NCI-H1105 treated with DMSO at 0.1 percent for 48 hours (cell line): ENCODE measurements at regions not wholly inside any gene's neighbourhood (a gene's known extent, or its start where the extent isn't known, plus 50 kb on each side); places are given as distances from the start of the nearest gene placed in this dataset.
"Not testable (repeated sequence)": the region's sequence is repeated elsewhere in the genome, so short reads cannot be mapped to it uniquely, and the experiment has no call there.

Experiments used
- DNase-seq: peaks from one replicate; lab custom pipeline; 2025; lab: John Stamatoyannopoulos, UW

DNA sequence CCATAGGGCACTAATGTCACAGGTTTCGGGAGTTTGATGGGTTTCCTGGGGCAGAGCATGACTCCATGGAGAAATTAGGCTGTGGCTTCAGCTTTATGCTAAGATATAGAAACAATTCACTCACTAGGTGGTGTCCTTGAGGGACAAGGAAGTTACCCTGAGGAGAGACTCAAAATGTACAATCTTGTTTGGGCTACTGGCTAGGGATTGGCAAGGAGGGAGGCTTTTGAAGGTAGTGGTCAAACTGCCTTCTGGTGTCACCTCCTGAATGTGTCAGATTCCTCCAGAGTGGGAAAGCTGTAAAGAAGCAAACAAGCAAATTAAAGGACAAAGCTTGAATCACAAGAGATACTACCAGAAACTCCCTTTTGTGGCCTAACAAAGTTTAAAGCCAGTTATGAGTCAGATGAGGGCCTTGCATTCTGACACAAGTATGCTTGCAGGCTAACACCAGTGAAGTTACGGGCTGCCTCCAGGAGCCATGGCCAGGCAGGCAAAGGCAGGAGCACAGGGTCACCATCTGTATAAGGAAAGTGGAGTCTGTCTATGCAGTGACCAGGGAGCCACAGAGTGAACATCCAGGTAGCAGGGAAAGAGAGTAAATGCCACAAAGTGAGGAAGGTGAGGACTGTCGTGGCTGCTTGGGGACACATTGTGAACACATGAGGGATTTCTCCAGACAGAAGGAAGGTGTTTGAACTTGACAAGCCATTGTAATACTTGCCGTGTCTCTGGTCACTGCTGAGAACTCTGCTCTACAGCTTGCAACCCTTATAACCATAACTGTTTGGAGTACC is 107.7 kb upstream of the DTNBP1 start:
- no peak for DNase-seq

DNA sequence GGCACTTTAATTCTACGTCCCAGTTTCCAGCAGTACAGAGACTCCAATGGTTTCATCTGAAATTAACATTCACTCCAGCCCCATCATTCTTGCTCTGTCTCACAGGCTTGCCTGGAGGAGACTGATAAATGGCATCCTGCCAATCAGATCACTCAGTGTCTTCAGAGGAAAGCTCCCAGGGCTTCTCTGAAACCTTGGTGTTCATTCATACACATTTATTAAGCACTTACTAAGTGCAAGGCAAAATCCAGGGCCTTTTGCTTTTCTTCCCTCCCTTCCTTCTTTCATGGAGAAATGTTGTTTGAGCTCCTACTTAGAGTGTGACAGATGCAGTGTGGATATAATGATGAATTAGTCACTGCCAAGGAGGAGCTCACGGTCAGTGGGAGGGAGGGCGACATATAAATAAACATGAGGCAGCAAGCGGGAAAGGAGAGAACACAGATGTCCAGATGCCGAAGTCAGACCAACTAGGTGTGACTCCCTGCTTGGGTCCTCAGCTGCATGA is 106.7 kb upstream of the DTNBP1 start:
- DNase-seq: no peak

DNA sequence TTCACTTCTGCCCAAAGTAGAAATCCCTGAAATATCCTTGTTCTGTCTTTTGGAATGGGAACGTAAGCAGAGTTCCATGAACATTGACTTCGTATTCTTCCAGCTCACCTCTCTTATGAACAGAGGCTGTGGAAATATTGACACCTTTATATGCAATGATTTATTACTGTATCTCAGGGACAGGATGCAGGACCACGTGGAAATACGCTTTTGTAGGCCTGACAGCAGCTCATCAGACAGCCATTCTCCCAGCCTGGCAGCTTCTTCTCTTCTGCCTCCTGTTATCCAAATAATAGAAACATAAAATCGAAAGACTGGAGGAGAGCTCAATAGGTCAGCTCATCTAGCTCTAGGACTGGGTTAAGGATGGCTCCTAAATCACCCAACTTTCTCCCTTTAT is 106.2 kb upstream of the DTNBP1 start:
- DNase-seq: no peak

- no peak for DNase-seq
Measured at GRCh38 chr6:15763837-15764236, 101.0 kb upstream of the DTNBP1 start.

DNA sequence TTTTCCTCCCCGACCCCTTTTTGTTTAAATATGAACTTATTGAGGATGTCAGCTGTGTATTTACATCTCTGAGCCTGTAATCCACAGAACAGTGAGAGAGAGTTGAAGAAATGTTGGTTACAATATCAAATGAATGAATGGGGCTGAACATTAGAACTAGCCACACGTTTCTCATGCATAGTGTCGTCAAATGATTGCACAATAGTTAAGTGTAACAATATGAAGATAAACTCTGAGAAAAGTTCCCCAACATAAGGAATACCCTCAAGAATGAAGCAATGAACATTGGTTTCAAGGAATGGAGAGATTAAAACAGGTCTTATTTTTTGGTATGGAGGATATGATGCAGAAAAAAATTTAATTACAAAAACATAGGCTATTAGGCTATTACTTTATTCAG is 100.5 kb upstream of the DTNBP1 start:
- no peak for DNase-seq

- DNase-seq: peak; percentile 62
Measured at GRCh38 chr6:15761045-15761502, 98.2 kb upstream of the DTNBP1 start.

DNA sequence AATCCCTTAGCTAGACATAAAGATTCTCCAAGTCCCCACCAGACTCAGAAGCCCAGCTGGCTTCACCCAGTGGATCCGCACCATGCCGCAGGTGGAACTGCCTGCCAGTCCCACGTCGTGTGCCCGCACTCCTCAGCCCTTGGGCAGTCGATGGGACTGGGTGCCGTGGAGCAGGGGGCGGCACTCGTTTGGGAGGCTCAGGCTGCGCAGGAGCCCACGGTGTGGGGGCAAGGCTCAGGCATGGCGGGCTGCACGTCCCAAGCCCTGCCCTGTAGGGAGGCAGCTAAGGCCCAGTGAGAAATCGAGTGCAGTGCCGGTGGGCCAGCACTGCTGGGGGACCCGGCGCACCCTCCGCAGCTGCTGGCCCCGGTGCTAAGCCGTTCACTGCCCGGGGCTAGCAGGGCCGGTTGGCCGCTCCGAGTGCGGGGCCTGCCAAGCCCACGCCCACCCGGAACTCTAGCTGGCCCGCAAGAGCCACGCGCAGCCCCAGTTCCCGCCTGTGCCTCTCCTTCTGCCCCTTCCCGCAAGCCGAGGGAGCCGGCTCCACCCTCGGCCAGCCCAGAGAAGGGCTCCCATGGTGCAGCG is 95.9 kb upstream of the DTNBP1 start:
- no peak for DNase-seq

DNA sequence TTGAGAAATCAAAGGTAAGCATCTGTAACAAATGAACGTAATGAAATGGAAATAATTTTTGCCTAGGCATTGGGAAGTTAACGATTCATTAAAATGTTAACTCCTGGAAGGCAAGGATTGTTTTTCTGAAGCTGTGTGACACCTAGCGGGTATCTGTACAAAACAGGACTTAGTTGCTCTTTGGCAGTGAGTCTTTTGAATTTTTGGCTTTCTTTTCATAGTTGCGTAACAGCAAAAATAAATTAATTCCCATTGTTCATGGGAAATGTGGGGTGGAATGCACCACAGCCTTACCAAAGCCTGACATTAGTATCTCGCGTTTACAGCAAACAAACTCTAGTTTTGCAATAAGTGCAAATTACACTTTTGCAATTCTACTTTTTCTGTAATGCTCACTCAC is 92.7 kb upstream of the DTNBP1 start:
- DNase-seq: no peak

GRCh38 chr6:15754706-15755079 is 91.9 kb upstream of the DTNBP1 start:
- DNase-seq: no peak

DNA sequence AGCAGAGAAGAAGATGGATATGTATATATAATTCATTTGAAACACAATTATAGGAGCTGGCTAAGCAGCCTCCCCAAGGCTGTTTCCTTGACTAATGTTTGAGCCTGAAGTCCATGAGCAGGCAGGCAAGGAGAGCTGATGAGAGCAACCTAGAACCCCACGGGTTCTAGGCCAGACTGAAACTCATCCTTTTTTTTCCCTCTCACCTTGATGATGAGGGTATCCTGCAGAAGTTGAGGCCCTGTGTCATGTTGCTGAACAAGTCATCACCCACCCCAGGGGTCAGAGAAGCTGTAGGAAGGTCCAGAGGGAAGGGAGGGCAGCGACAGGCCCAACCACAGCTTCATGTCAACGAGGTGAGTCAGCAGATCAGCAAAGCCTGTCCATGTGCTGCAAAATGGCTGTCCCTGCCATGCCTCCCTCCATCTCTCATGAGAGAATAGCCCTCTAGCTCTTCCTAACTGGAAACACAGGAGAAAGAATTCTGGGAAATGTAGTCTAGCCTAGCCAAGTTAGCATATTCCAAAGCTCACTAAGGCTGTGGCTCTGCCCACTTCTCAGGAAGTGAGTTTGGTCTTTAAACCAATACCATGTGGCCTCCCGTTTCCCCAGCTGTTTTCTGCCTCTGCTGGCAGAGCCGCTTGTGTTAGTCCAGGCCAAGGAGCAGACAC is 91.3 kb upstream of the DTNBP1 start:
- DNase-seq: no peak

GRCh38 chr6:15752820-15753219 is 90.0 kb upstream of the DTNBP1 start:
- DNase-seq: no peak

DNA sequence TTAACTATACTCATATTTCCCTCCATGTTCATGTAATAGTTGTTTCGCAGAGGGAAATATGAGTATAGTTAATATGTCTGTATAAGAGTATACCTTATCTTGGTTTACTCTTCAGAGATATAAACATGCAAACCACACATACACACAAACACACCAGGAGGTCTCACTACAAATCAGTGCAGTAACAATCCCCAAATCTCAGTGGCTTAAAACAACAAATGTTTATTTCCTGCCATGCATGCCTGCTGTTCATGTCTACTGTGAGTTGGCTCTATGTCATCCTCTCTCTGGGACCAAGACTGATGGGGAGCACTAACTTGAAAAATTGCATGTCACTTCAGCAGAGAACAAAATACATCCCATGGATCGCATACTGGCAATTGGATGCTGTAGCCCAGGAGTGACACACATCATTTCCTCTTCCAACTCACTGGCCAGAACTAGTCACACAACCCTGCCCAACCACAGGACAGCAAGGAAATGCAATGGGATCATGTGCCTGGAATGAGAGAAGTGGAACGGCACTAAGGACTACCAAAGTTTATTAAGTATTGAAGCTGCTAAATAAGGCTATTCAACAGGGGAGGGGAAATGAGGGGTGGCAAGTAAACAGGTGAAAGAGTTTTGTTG is 89.0 kb upstream of the DTNBP1 start:
- DNase-seq: no peak

GRCh38 chr6:15748341-15748740 is 85.5 kb upstream of the DTNBP1 start:
- DNase-seq: no peak

DNA sequence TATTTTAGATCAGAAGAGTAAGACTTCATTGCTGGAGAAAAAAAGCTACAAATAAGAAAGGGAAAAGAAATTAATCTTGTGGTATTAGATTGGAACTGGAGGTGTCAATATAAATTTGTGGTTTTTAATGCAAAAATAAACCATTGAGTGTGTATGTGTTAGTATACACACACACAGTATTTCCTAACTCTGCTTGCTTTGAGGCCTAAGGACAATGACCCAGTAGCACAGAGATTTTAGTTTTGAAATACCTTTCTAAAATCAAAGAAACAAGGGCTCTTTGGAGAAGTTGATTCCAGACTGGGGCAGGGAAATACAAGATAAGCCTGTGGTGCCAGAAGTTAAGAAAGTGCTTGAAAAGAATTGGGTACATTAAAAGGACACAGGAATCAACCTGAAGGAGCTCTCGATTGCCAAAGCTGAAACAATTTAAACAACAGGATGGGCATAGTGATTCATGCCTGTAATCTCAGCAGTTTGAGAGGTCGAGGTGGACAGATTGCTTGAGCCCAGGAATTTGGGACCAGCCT is 84.6 kb upstream of the DTNBP1 start:
- DNase-seq: no peak

- DNase-seq: no peak
Measured at GRCh38 chr6:15745781-15746180, 83.0 kb upstream of the DTNBP1 start.

GRCh38 chr6:15744818-15745402 is 82.1 kb upstream of the DTNBP1 start:
- no peak for DNase-seq

DNA sequence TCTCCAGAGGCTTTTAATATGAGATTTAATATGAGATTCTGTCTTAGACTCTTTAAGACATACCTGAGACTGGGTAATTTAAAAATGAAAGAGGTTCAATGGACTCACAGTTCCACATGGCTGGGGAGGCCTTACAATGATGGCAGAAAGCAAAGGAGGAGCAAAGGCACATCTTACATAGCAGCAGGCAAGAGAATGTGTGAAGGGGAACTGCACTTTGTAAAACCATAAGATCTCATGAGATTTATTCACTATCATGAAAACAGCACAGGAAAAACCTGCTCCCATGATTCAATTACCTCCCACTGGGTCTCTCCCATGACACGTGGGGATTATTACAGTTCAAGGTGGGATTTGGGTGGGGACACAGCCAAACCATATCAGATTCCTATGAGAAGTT is 79.2 kb upstream of the DTNBP1 start:
- DNase-seq: not testable (repeated sequence)

- no peak for DNase-seq
Measured at GRCh38 chr6:15741405-15741804, 78.6 kb upstream of the DTNBP1 start.

- DNase-seq: no peak
Measured at GRCh38 chr6:15739867-15740266, 77.0 kb upstream of the DTNBP1 start.

DNA sequence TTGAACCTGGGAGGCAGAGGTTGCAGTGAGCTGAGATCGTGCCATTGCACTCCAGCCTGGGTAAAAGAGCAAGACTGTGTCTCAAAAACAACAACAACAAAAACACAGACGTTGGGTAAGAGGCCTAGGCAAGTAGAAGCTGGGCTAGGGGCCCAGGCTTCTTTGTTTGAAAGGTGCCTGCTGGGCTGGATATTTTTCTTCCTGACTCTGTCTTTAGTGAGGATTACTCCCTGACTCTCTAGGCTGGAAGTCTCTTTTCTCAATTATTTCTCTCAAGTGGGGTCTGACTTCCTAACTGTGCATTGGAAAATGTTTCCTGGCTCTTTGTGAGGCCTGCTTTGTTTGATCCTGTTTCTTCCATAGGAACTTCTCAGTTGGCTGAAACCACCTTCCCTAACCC is 76.5 kb upstream of the DTNBP1 start:
- DNase-seq: no peak

- not testable (repeated sequence) for DNase-seq
Measured at GRCh38 chr6:15738195-15738594, 75.4 kb upstream of the DTNBP1 start.

- DNase-seq: no peak
Measured at GRCh38 chr6:15736297-15736696, 73.5 kb upstream of the DTNBP1 start.
